ENCODE measurements at regions not wholly inside any gene's neighbourhood (a gene's known extent, or its start where the extent isn't known, plus 50 kb on each side); places are given as distances from the start of the nearest gene placed in this dataset.

- TF ChIP-seq CTCF (IDR thresholded peaks at IDR 0.05): no peak
- no peak for TF ChIP-seq POLR2AphosphoS5 (IDR thresholded peaks at IDR 0.05)
- no peak for TF ChIP-seq EP300 (IDR thresholded peaks at IDR 0.05)
- no peak for TF ChIP-seq POLR2A (IDR thresholded peaks at IDR 0.05)
These were observed 54.9 kb upstream of the ZNF169 start for GRCh38 chr9:94204174-94204573.
